Right lobe of liver (tissue), 4 donors: ENCODE measurements at regions not wholly inside any gene's neighbourhood (a gene's known extent, or its start where the extent isn't known, plus 50 kb on each side); places are given as distances from the start of the nearest gene placed in this dataset.

Experiments
- POLR2A ChIP-seq: fragments of 450-650 bp; IDR thresholded peaks from one replicate; pipeline ENCODE4 v1.6.1; 2017; ENCODE audit warnings: antibody characterized with exemption, mild to moderate bottlenecking
- TF ChIP-seq, protein P1 (sequence below), 4 donors: fragments of 200-600 bp in 3 of 4; fragments of 450-650 bp in 1 of 4; IDR thresholded peaks; one replicate each; pipeline versions ENCODE4 v1.5.1 to v1.8.0; 2016 to 2022; ENCODE audit warnings: antibody characterized with exemption in 4 of 4, mild to moderate bottlenecking in 2 of 4
- donor health status: DM: no; HTN: no; CAD: no.
- donor health status: DM: no; HTN: no; CAD: no.
- donor health status: DM: no; HTN: yes; CAD: no.

DNA sequence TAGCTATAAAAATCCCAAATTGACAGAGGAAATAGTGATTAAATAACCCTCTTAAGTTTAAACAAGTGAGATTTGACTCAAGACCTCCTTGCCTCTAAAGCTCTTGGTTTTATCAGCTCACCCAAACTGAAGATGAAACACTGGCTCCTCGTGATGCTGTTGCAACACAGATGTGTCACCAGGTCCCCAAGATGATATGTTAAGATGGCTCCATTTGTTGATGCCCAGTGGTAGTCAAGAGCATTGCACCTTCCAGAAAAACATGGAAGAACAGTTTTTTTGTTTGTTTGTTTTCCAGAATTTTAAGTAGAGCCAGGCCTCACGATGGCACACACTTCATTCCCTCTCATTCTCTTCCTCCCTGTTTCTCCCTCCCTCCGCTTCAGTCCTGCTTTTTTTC is 399.8 kb downstream of the TXNL1 start:
- TF ChIP-seq, protein P1, sequence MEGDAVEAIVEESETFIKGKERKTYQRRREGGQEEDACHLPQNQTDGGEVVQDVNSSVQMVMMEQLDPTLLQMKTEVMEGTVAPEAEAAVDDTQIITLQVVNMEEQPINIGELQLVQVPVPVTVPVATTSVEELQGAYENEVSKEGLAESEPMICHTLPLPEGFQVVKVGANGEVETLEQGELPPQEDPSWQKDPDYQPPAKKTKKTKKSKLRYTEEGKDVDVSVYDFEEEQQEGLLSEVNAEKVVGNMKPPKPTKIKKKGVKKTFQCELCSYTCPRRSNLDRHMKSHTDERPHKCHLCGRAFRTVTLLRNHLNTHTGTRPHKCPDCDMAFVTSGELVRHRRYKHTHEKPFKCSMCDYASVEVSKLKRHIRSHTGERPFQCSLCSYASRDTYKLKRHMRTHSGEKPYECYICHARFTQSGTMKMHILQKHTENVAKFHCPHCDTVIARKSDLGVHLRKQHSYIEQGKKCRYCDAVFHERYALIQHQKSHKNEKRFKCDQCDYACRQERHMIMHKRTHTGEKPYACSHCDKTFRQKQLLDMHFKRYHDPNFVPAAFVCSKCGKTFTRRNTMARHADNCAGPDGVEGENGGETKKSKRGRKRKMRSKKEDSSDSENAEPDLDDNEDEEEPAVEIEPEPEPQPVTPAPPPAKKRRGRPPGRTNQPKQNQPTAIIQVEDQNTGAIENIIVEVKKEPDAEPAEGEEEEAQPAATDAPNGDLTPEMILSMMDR (IDR thresholded peaks at IDR 0.05) = no peak
- no peak for TF ChIP-seq POLR2A
